Muscle layer of duodenum (tissue), 2 donors: ENCODE measurements at regions not wholly inside any gene's neighbourhood (a gene's known extent, or its start where the extent isn't known, plus 50 kb on each side); places are given as distances from the start of the nearest gene placed in this dataset.
"Not testable (repeated sequence)": the region's sequence is repeated elsewhere in the genome, so short reads cannot be mapped to it uniquely, and the experiment has no call there.

Source experiments
- H3K27ac ChIP-seq: one replicate; pipeline ENCODE4 v1.7.0; 2013; ENCODE audit warnings: mild to moderate bottlenecking, low read length
- H3K27me3 ChIP-seq: one replicate; pipeline ENCODE4 v1.7.0; 2013; ENCODE audit warnings: low read depth, mild to moderate bottlenecking, control low read depth, low read length
- H3K36me3 ChIP-seq, 2 donors: one replicate each; pipeline ENCODE4 v1.7.0; 2013; ENCODE audit warnings: low read length in 2 of 2, control low read depth in 1 of 2, mild to moderate bottlenecking in 1 of 2; ENCODE audit not compliant: insufficient read depth in 2 of 2, control insufficient read depth in 1 of 2
- H3K4me1 ChIP-seq, 2 donors: one replicate each; pipeline ENCODE4 v1.7.0; 2013; ENCODE audit warnings: low read length in 2 of 2, mild to moderate bottlenecking in 2 of 2, control low read depth in 1 of 2, moderate library complexity in 1 of 2; ENCODE audit not compliant: insufficient read depth in 2 of 2, control insufficient read depth in 1 of 2
- H3K4me3 ChIP-seq, 2 donors: one replicate each; pipeline ENCODE4 v1.7.0; 2013; ENCODE audit warnings: low read length in 2 of 2, low read depth in 1 of 2, mild to moderate bottlenecking in 1 of 2
- H3K9me3 ChIP-seq, 2 donors: one replicate each; pipeline ENCODE4 v1.7.0; 2013; ENCODE audit warnings: low read length in 2 of 2, control low read depth in 1 of 2, mild to moderate bottlenecking in 1 of 2; ENCODE audit not compliant: control insufficient read depth in 1 of 2
- donor health status: healthy.

DNA sequence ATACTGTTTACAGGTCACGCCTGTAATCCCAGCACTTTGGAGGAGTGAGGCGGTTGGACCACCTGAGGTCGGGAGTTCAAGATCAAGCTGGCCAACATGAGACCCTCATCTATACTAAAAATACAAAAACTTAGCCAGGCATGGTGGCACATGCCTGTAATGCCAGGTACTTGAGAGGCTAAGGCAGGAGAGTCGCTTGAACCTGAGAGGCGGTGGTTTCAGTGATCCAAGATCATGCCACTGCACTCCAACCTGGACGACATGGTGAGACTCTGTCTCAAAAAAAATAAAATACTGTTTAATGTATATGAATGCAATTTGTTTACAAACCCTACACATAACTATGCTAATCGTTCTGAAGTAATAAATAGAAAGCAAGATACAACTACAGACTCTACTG is 102.4 kb downstream of the ZNF486 start:
- Histone ChIP-seq H3K27ac (no peak overlapping the region), H3K27me3 (no peaks in the 10 kb centered on the region), H3K4me3 (no peak overlapping the region), H3K4me1 (no peaks in the 10 kb centered on the region), H3K9me3 (no peaks in the 10 kb centered on the region), H3K36me3 (no peaks in the 10 kb centered on the region)

DNA sequence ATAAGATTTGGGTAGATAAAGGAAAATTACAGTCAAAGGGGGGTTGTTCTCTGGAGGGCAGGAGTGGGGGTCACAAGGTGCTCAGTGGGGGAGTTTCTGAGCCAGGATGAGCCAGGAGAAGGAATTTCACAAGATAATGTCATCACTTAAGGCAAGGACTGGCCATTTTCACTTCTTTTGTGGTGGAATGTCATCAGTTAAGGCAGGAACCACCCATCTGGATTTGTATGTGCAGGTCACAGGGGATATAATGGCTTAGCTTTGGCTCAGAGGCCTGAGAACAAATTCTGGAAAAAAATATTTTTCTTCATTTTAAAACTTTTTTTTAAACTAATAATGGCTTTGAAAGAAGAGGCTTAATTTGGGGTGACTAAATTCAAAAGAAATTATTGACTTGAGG is 94.5 kb downstream of the ZNF486 start:
- not testable (repeated sequence) for H3K27me3 ChIP-seq, H3K9me3 ChIP-seq, H3K36me3 ChIP-seq, H3K27ac ChIP-seq, H3K4me3 ChIP-seq, H3K4me1 ChIP-seq

DNA sequence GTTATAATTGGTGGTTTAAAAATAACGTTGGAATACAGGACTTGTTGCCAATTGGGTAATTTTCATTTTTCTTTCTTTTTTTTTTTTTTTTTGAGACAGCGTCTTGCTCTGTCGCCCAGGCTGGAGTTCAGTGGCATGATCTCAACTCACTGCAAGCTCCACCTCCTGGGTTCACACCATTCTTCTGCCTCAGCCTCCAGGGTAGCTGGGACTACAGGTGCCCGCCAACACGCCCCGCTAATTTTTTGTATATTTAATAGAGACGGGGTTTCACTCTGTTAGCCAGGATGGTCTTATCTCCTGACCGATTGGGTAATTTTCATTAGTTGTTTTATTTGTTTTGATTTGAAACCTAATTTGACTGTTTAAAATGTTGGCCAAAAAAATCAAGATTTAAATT is 93.7 kb downstream of the ZNF486 start:
- H3K9me3 ChIP-seq, H3K27me3 ChIP-seq, H3K4me3 ChIP-seq, H3K4me1 ChIP-seq, H3K36me3 ChIP-seq, H3K27ac ChIP-seq: not testable (repeated sequence)

DNA sequence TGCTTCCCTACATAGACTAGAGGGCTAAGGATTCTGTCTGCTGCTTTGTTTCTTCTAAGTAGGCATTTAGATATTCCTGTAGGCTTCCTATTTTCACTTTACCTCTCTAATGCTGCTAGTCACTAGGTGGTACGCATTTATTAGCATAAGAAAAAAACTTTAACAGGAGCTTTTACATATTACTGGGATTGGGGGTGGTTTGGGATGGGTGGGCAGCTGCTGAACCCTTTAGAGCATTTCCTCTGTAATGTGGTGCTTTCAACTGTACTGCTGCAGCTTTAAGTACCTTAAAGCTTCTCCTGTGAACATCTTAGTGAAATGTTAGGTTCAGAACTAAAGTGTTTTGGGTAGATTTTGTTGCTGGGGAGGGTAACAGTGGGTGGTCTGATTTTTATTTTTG is 92.6 kb downstream of the ZNF486 start:
- H3K4me3 ChIP-seq, result no peak overlapping the region
- H3K9me3 ChIP-seq, result no peaks in the 10 kb centered on the region
- no peaks in the 10 kb centered on the region for H3K27me3 ChIP-seq
- no peaks in the 10 kb centered on the region for H3K36me3 ChIP-seq
- no peaks in the 10 kb centered on the region for H3K4me1 ChIP-seq
- no peak overlapping the region for H3K27ac ChIP-seq

DNA sequence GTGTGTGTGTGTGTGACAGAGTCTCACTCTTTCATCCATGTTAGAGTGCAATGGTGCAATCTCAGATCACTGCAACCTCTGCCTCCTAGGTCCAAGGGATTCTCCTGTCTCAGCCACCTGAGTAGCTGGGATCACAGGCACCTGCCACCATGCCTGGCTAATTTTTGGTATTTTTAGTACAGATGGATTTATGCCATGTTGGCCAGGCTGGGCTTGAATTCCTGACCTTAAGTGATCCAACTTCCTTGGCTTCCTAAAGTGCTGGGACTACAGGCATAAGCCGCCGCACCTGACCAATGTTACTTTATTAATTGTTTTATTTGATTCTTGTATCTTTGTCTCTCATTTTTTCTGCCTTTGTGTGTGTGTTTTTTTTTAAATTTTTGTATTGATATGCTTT is 89.6 kb downstream of the ZNF486 start:
- no peaks in the 10 kb centered on the region for H3K27me3 ChIP-seq
- H3K27ac ChIP-seq, result no peak overlapping the region
- no peaks in the 10 kb centered on the region for H3K4me1 ChIP-seq
- H3K36me3 ChIP-seq, result no peaks in the 10 kb centered on the region
- H3K4me3 ChIP-seq, result no peak overlapping the region
- H3K9me3 ChIP-seq, result no peaks in the 10 kb centered on the region

DNA sequence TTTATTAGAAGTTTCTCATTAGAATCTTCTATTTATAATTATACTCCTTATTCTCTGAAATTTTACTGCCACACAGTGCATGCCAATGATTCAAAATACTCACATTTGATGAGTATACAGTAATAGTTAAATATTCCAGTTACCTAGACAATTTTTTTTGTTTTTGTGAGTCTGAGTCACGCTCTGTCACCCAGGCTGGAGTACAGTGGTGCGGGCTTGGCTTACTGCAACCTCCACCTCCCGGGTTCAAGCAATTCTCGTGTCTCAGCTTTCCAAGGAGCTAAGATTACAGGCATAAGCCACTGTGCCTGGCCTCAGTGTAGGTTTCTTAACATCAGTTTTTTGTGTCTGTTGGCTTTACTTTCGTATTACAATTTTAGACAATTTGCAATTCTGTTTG is 87.1 kb downstream of the ZNF486 start:
- H3K4me3 ChIP-seq, result no peak overlapping the region
- H3K27ac ChIP-seq, result no peak overlapping the region
- H3K36me3 ChIP-seq, result no peaks in the 10 kb centered on the region
- no peaks in the 10 kb centered on the region for H3K27me3 ChIP-seq
- H3K4me1 ChIP-seq, result no peaks in the 10 kb centered on the region
- no peaks in the 10 kb centered on the region for H3K9me3 ChIP-seq

DNA sequence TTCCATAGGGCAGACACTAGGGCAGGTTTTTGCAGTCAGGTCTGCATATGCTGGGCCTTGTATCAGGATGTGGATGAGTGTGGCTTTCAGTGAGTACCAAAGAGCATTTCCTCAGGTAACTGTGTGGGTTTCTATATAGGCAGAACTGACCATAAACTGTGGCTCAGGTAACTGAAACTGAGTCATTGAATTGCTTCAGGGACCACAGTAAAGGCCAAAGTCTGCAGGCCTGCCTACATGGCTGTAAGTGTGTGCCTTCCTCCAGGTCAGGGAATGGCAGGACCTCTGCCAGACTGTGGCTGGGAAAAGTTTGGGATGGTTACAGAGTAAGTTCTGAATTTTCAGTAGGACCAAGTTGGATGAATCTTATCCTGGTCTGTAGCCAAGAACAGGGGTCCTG is 85.6 kb downstream of the ZNF486 start:
- Histone ChIP-seq H3K4me3 (no peak overlapping the region), H3K36me3 (no peaks in the 10 kb centered on the region), H3K27ac (no peak overlapping the region), H3K4me1 (no peaks in the 10 kb centered on the region), H3K9me3 (no peaks in the 10 kb centered on the region), H3K27me3 (no peaks in the 10 kb centered on the region)

DNA sequence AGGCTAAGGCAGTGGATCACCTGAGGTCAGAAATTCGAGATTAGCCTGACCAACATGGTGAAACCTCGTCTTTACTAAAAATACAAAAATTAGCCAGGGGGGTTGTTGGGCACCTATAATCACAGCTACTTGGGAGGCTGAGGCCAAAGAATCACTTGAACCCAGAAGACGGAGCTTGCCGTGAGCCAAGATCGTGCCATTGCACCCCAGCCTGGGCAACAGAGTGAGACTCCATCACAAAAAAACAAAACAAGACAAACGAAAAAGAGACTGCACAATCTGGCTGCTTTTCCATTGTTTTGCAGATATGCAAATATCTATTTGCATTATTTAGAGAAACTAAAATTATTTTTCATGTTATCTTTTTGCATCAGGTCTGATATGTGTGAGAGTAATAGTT is 83.6 kb downstream of the ZNF486 start:
- H3K27ac ChIP-seq, result no peak overlapping the region
- H3K4me1 ChIP-seq, result no peaks in the 10 kb centered on the region
- no peaks in the 10 kb centered on the region for H3K36me3 ChIP-seq
- no peaks in the 10 kb centered on the region for H3K27me3 ChIP-seq
- H3K4me3 ChIP-seq, result no peak overlapping the region
- no peaks in the 10 kb centered on the region for H3K9me3 ChIP-seq

DNA sequence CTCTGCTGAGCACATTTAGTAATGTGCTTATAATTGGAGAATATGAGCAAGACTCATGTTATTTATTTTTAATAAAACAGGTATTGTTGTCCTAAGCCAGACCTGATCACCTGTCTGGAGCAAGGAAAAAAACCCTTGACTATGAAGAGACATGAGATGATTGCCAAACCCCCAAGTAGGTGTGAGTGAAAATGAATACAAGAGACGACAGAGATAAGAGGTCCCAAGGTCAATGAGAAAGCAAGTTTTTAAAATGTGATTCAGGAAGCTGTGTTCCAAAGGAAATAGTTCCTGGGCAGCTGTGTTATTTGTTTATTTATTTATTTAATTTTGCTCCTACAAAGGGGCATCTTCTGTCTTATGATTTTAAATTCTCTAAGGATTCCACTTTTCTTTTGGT is 83.1 kb downstream of the ZNF486 start:
- no peaks in the 10 kb centered on the region for H3K27me3 ChIP-seq
- no peaks in the 10 kb centered on the region for H3K9me3 ChIP-seq
- H3K4me1 ChIP-seq, result no peaks in the 10 kb centered on the region
- H3K27ac ChIP-seq, result no peak overlapping the region
- no peak overlapping the region for H3K4me3 ChIP-seq
- no peaks in the 10 kb centered on the region for H3K36me3 ChIP-seq
